SHP77 (cell line): ENCODE measurements at regions not wholly inside any gene's neighbourhood (a gene's known extent, or its start where the extent isn't known, plus 50 kb on each side); places are given as distances from the start of the nearest gene placed in this dataset.

Experiments used
- DNase-seq, 2 experiments: peaks; one replicate each; lab custom pipeline; 2025; lab: John Stamatoyannopoulos, UW

DNA sequence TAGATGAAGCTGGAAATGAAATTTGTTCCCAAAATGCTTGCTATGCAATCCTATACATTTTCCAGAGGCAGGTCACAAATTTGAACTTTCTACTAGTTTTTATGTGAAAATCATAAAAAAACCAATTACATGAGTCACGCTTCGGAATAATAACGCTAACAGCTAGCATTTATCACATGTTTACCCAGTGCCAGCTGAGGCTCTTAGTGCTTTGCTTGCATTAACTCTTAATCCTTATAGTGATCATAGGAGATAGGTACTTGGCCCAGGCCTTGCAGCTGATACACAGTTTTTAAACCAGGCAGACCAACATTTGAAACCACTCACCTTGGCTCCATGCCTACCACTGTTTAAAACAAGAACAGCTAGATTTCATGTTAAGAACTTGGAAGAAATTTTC is 131.8 kb upstream of the RAG2 start:
- no peak for DNase-seq

DNA sequence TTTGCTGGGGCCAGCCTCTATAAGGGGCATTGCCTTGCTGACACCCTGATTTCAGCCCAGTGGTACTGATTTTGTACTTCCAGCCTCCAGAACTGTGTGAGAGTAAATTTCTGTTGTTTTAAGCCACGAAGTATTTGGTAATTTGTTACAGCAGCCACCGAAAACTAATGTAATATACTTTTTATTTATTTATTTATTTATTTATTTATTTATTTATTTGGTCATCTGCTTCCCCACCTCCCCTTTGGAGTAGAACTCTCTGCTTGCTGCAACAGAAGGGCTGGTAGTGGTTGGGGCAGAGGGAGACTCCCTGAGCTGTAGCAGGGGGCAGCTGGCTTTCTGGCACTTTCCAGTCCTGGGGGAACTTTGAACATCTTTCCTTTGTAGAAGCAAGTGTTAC is 128.4 kb upstream of the RAG2 start:
- DNase-seq = no peak

GRCh38 chr11:36724742-36725385 is 126.8 kb upstream of the RAG2 start:
- DNase-seq = no peak

- DNase-seq = no peak
Measured at GRCh38 chr11:36722421-36722820, 124.4 kb upstream of the RAG2 start.

- DNase-seq = no peak
Measured at GRCh38 chr11:36719358-36720107, 121.5 kb upstream of the RAG2 start.

GRCh38 chr11:36718451-36718850 is 120.4 kb upstream of the RAG2 start:
- DNase-seq = no peak

GRCh38 chr11:36713715-36714114 is 115.7 kb upstream of the RAG2 start:
- no peak for DNase-seq

DNA sequence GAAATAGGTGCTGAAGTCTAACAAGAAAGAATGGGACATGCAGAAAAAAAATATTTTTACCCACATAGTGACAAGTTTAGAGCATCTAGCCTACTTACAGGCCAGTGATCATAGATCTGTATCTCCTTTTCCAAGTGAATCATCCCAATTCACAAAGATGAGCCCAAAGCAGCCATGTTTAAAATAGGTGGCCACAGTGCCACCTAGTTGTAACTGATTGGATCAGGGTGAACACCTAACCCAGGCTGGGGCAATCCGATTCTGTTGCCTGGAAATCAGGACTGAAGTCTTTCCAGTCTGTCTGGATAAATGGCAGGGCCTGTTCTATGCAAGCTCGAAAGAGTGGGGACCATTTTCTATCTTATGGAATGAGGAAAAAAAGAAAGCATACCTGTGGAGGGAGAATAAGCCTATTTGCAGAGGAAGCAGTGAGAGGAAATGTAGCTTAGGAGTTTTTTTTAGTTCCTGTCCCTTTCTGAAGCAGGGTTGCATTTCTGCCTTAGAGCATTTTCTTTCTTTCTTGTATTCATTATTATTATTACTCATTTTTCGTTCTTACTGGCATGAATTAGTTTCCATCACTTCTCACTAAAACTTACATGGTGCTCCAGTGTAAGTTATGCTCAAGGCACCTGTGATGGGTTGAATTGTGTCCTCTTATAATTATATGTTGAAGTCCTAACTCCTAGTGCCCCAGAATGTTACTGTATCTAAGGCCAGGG is 113.2 kb upstream of the RAG2 start:
- DNase-seq = no peak
